IPS-18a (cell line): ENCODE measurements at regions not wholly inside any gene's neighbourhood (a gene's known extent, or its start where the extent isn't known, plus 50 kb on each side); places are given as distances from the start of the nearest gene placed in this dataset.

Experiments used
- H3K27ac ChIP-seq: one replicate; pipeline ENCODE4 v1.5.1; 2013; ENCODE audit warnings: low read length
- H3K27me3 ChIP-seq: one replicate; pipeline ENCODE4 v1.6.1; 2013; ENCODE audit warnings: mild to moderate bottlenecking, low read length; ENCODE audit not compliant: control insufficient read depth, insufficient read depth
- H3K36me3 ChIP-seq: one replicate; pipeline ENCODE4 v1.6.1; 2013; ENCODE audit warnings: low read depth, low read length; ENCODE audit not compliant: control insufficient read depth
- H3K4me1 ChIP-seq: one replicate; pipeline ENCODE4 v1.6.1; 2013; ENCODE audit warnings: low read depth, low read length; ENCODE audit not compliant: control insufficient read depth
- H3K4me3 ChIP-seq: one replicate; pipeline ENCODE4 v1.5.1; 2013; ENCODE audit warnings: low read length
- H3K9ac ChIP-seq: one replicate; pipeline ENCODE4 v1.6.1; 2013; ENCODE audit warnings: mild to moderate bottlenecking, low read length, moderate library complexity
- H3K9me3 ChIP-seq: one replicate; pipeline ENCODE4 v1.6.1; 2013; ENCODE audit warnings: low read depth, low read length; ENCODE audit not compliant: control insufficient read depth

DNA sequence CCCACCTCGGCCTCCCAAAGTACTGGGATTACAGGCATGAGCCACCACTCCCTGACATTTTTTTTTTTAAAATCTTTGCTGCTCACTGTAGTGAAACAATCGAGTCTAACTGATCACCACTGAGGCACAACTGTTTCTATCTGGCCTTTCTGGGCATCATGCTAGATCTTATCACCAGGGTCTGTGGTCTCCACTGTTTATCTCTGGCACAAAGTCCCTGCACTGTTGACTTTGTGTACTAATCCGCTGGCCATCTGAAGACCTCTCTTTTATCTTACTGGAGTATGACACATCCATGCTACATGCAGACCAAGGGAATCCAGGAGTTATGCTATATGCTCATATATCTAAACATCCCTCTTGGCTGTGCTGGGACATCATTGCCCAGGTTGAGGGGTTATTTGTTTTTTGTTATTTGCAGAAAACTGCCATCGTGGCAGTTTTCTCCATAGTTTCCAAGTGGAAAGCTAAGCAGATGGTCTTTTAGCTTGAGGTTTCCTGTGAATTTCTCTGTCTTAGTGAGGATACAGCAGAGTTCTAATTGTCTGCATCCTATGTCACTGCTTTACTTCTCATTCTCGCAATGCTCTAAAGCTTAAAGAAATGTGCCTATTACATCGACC is 456.9 kb downstream of the CCER1 start:
- no peaks in the 10 kb centered on the region for H3K36me3 ChIP-seq
- H3K9ac ChIP-seq: no peak overlapping the region
- no peak overlapping the region for H3K27ac ChIP-seq
- no peaks in the 10 kb centered on the region for H3K4me1 ChIP-seq
- no peaks in the 10 kb centered on the region for H3K27me3 ChIP-seq
- H3K9me3 ChIP-seq: no peaks in the 10 kb centered on the region
- H3K4me3 ChIP-seq: no peak overlapping the region

DNA sequence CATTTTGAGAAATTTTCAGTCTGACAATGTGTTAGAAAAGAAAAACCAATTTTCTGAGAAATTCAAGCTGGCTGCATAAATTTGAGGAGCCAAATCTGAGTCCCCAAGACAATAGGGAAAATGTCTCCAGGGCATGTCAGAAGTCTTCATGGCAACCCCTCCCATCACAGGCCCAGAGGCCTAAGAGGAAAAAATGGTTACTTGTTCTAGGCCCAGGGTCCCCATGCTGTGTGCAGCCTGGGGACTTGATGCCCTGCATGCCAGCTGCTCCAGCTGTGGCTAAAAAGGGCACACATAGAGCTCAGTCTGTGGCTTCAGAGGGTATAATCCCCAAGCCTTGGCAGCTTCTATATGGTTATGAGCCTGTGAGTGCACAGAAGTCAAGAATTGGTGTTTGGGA is 464.6 kb downstream of the CCER1 start:
- Histone ChIP-seq H3K4me3 (no peak overlapping the region), H3K27me3 (no peaks in the 10 kb centered on the region), H3K9me3 (peaks cover 13% of the 10 kb centered on the region), H3K36me3 (no peaks in the 10 kb centered on the region), H3K9ac (no peak overlapping the region), H3K27ac (no peak overlapping the region), H3K4me1 (no peaks in the 10 kb centered on the region)

- Histone ChIP-seq H3K36me3 (no peaks in the 10 kb centered on the region), H3K9ac (no peak overlapping the region), H3K4me3 (no peak overlapping the region), H3K27ac (no peak overlapping the region), H3K4me1 (no peaks in the 10 kb centered on the region), H3K27me3 (no peaks in the 10 kb centered on the region), H3K9me3 (peaks cover 13% of the 10 kb centered on the region)
These were observed 465.8 kb downstream of the CCER1 start for GRCh38 chr12:90489141-90489540.

DNA sequence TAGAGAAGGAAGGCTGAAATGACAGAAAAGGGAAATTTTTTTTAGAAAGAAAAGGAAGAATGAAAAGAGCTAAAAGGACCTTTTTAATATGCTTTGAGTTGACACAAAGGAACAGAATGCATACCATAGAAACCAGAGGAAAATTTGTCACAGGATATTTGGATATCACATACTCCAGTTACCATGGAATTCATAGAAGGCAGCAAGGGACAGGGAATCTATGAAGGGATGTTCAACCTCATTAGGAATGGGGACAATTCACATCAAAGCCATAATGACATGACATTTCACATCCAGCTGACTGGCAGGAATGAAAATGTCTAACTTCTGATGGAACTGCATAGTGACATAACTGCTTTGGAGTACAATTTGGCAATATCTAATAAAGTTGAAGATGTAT is 469.4 kb downstream of the CCER1 start:
- peaks cover 8% of the 10 kb centered on the region for H3K9me3 ChIP-seq
- no peak overlapping the region for H3K9ac ChIP-seq
- peaks cover 6% of the 10 kb centered on the region for H3K4me1 ChIP-seq
- H3K4me3 ChIP-seq: no peak overlapping the region
- no peaks in the 10 kb centered on the region for H3K27me3 ChIP-seq
- H3K36me3 ChIP-seq: no peaks in the 10 kb centered on the region
- H3K27ac ChIP-seq: no peak overlapping the region

DNA sequence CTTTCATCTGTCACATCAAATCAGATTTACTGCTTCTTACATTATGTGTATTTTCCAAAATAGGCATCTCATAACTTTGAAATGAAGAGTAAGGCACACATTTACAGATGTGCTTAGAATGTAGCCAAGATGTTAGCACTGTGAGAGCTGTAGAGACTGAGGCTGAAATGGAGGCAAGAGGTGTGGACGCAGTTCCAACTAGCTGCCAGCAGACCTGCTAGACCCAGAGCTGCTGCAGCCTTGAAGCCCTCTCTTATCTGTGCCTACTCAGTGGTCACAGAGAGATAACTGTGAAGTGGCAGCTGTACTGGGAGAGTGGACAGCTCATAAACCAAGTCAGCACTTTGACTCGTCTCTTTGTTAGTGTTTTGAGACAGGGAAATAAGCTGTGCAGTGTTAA is 470.9 kb downstream of the CCER1 start:
- Histone ChIP-seq H3K4me3 (no peak overlapping the region), H3K9ac (no peak overlapping the region), H3K27ac (no peak overlapping the region), H3K4me1 (peaks cover 6% of the 10 kb centered on the region), H3K27me3 (no peaks in the 10 kb centered on the region), H3K9me3 (peaks cover under 1% of the 10 kb centered on the region), H3K36me3 (no peaks in the 10 kb centered on the region)

- H3K36me3 ChIP-seq: no peaks in the 10 kb centered on the region
- H3K9ac ChIP-seq: no peak overlapping the region
- no peak overlapping the region for H3K27ac ChIP-seq
- no peak overlapping the region for H3K4me3 ChIP-seq
- no peaks in the 10 kb centered on the region for H3K27me3 ChIP-seq
- peaks cover 6% of the 10 kb centered on the region for H3K4me1 ChIP-seq
- H3K9me3 ChIP-seq: no peaks in the 10 kb centered on the region
These were observed 473.2 kb downstream of the CCER1 start for GRCh38 chr12:90481748-90482147.

GRCh38 chr12:90479237-90479636 is 475.7 kb downstream of the CCER1 start:
- peaks cover 6% of the 10 kb centered on the region for H3K4me1 ChIP-seq
- H3K4me3 ChIP-seq: no peak overlapping the region
- no peaks in the 10 kb centered on the region for H3K27me3 ChIP-seq
- no peak overlapping the region for H3K9ac ChIP-seq
- no peaks in the 10 kb centered on the region for H3K9me3 ChIP-seq
- H3K27ac ChIP-seq: no peak overlapping the region
- no peaks in the 10 kb centered on the region for H3K36me3 ChIP-seq

DNA sequence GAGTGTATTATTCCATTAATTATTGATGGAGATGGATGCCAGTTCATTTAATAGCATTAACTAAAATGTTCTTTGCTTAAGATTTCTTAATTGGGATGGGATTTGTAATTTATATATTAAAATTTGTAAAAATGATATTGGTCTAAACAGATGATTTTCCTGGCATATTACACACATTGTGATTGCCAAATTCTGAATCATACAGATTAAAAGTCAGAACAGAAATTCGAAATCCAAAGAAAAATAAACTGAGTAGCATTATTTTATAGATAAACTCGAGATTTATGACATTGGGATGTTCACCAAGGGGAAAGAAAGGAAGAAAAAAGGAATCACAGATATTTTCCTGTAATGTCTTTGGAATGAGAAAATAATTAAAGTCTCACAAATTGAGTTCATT is 481.1 kb downstream of the CCER1 start:
- no peak overlapping the region for H3K9ac ChIP-seq
- no peaks in the 10 kb centered on the region for H3K27me3 ChIP-seq
- H3K4me1 ChIP-seq: no peaks in the 10 kb centered on the region
- no peaks in the 10 kb centered on the region for H3K9me3 ChIP-seq
- no peaks in the 10 kb centered on the region for H3K36me3 ChIP-seq
- no peak overlapping the region for H3K27ac ChIP-seq
- H3K4me3 ChIP-seq: no peak overlapping the region

- no peaks in the 10 kb centered on the region for H3K27me3 ChIP-seq
- no peaks in the 10 kb centered on the region for H3K36me3 ChIP-seq
- H3K9ac ChIP-seq: no peak overlapping the region
- H3K4me1 ChIP-seq: no peaks in the 10 kb centered on the region
- H3K4me3 ChIP-seq: no peak overlapping the region
- H3K9me3 ChIP-seq: no peaks in the 10 kb centered on the region
- no peak overlapping the region for H3K27ac ChIP-seq
These were observed 494.3 kb downstream of the CCER1 start for GRCh38 chr12:90460681-90461080.

DNA sequence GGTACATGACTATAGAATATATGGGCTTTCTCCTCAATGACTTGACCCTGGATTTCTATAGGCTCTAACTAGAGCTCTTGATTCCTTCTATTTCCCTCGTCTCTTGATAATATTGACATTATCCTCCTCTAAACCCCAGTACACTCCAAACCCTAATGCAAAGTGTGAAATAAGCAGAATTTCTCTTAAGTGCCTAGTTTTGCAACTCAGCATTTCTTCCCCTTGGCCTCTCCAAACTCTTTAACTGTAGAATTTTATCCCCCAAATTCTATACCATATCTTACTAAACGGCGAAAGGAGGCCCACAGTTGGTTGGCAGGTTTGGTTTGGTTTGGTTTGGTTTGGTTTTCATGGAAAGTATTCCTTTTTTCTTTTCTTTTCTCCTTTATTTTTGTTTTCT is 498.7 kb downstream of the CCER1 start:
- Histone ChIP-seq H3K9ac (no peak overlapping the region), H3K4me1 (no peaks in the 10 kb centered on the region)

DNA sequence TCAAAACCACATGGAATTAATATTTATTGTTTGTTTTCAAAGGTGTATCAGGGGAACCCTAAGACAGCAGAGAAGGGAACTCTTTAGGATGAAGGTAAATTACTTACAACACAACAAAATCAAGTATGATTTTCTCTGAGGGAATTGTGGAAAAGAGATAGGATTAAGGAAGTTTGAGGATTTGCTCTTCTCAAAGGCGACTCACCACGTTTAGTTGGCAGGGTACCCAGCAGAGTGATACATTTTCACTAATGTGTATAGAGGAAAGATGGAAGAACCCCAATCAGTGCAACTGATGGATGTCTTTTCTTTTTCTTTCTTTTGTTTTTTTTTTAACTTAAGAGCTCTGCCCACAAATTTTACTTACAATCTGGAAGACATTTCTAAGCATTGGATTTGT is 499.2 kb downstream of the CCER1 start:
- H3K4me1 ChIP-seq: no peaks in the 10 kb centered on the region
- H3K27ac ChIP-seq: no peak overlapping the region
- no peaks in the 10 kb centered on the region for H3K9me3 ChIP-seq
- H3K4me3 ChIP-seq: no peak overlapping the region
- H3K27me3 ChIP-seq: no peaks in the 10 kb centered on the region
- no peak overlapping the region for H3K9ac ChIP-seq
- H3K36me3 ChIP-seq: no peaks in the 10 kb centered on the region

More for the DNA sequence above, 498.7 kb downstream of the CCER1 start:
- Histone ChIP-seq H3K36me3 (no peaks in the 10 kb centered on the region), H3K9me3 (no peaks in the 10 kb centered on the region), H3K4me3 (no peak overlapping the region), H3K27me3 (no peaks in the 10 kb centered on the region), H3K27ac (no peak overlapping the region)

DNA sequence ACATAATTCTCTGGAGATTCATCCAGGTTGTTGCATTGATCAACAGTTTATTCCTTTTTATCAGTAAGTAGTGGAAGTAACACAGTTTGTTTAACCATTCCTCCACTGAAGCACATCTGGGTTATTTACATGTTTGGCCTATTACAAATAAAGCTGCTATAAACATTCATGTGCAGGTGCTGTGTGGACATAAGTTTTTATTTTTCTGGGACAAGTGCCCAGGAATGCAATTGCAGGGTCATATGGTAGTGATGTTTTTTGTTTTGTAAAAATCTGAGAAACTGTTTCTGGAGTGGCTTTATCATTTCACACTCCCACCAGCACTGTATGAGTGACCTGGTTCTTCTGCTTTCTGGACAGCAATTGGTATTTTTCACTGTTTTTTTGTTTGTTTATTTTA is 505.4 kb downstream of the CCER1 start:
- no peaks in the 10 kb centered on the region for H3K4me1 ChIP-seq
- no peak overlapping the region for H3K4me3 ChIP-seq
- no peaks in the 10 kb centered on the region for H3K36me3 ChIP-seq
- no peaks in the 10 kb centered on the region for H3K27me3 ChIP-seq
- no peak overlapping the region for H3K9ac ChIP-seq
- H3K27ac ChIP-seq: no peak overlapping the region
- H3K9me3 ChIP-seq: no peaks in the 10 kb centered on the region
